HG02870 (cell line): ENCODE measurements at regions not wholly inside any gene's neighbourhood (a gene's known extent, or its start where the extent isn't known, plus 50 kb on each side); places are given as distances from the start of the nearest gene placed in this dataset.

ENCODE experiments used
- ATAC-seq: cut with Tn5 transposase; IDR thresholded peaks from one replicate; pipeline ENCODE4 v1.9.1; 2021; ENCODE audit warnings: mild to moderate bottlenecking, moderate library complexity; ENCODE audit not compliant: unreplicated experiment

DNA sequence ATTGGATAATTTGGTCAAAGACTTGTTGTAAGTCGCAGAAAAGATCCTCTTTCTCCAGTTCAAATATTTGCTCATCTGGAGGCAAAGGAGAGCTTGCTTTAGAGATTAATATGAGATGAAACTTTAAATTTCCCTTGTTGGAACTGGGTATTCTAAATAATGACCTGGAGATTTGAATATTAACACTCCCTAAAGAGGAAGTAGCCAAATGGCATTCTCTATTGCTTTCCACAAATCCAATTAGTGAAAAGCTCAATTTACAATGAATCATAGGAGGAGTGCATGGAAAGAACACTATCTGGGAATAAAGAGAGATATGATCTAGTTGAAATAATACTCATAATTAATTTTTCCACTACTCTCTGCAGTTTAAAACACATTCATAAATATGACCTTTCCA, 641.6 kb upstream of the TENM4 start:
- no peak for ATAC-seq

DNA sequence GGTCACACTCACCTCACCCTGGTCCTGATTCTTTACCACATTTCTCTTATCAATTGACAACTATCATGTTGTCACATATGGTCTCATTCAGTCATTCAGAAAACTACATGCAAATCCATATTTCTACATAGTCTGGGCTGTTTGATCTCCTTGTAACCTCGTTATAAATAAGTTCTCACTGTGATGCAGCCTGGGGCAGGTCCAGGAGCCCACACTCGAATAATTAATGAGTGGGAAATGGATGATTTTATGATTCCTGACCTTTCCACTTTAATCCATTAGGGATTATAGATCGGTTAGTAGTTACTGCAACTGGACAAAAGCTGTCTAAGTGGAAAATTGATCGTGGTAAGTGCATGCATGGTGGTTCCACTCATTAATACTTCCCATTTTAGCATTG, 636.3 kb upstream of the TENM4 start:
- ATAC-seq, result no peak

DNA sequence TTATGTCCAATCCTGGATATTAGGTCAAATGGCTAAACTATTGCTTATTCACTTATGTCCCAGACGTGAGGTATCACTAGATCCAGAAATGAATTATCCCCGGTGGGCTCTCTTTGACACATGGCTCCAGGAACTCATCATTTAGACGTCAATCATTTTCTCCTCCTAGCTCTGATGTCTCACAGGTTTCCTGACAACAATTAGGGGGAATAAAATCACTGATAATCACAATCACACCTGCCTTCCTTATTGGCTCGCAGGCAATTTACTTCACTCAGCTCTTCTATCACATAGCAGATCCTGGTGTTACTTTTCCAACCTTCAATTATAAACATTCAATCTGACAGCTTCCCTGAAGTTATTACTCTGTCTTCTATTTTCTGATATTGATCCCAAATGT, 634.0 kb upstream of the TENM4 start:
- no peak for ATAC-seq

DNA sequence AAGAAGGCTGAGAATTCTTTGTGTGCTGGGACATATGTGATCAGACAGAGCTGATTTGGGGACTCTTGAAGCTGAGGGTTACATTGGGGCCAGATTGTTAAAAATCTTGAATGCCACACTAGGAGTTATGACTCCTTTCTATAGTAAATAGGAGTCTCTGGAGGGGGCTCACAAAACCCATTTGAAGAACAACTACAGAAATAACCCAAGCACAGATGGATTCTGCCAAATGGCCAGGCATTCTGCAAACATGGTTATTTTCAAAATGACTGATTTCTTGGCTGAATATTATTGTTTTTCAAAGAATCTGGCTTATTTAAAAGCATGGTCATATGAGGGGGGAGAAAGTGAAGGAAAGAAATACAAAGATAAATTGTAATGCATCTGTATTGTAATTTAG, 625.5 kb upstream of the TENM4 start:
- no peak for ATAC-seq

DNA sequence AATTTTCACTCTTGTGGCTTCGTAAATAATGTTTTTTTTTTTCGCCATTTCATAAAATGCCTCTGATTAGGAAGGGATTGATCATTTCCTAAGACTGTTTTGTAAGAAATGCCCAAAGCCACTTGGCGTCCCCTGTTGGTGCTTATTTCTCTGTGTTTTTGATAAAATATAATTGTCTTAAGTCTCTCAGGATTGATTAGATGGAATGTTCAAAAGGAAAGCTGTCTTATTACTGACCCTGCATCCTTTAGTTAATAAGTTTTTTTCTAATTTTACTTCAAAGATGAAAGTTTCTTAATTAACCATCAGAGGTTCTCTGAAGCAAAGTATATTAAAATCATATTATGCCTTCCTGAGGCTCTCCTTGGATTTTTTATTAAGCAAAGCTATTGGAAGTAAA, 624.3 kb upstream of the TENM4 start:
- ATAC-seq, result no peak

DNA sequence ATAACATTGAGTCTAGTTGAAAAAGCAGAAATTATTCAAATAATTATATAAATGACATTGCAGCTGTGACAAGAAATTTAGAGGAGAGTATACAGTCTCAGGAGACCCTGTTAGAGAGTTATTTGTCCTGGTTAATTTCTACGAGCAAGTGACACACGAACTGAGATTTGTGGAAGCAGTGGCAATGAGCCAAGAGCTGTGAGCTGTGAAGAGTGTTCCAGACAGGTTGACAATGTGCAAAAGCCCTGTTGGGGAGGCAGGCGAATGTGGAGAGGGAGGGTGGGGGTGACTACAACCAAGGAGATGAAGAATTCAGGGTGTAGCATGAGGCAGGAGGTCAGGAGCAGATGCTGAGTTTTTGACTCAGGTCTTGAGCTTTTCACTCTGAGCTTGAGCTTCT, 620.2 kb upstream of the TENM4 start:
- no peak for ATAC-seq

DNA sequence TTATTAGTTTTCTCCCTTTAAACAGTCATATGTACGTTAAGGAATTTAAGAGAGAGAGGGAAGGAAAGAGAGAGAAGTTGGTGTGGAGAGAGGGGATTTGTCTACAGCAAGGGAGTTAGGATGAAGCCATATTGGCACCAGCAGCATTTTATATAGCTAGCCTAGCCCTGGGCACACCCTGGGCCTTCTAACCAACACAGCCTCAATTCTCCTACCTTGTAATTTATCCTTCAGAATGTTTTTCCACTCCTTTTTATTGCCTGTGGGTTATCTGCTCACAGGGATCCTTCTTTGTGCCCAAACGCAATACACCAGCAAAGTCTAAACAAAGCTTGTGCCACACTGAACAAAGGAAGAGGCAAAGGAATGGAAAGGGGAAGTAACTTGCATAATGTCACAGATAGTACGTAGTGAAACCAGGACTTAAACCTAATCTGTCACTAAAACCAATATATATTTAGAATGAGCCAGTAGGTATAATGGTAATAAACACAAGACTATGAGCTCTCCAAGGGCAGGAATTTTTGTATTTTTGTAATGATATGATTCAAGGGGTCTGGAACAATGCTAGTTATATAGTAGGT, 613.8 kb upstream of the TENM4 start:
- no peak for ATAC-seq

DNA sequence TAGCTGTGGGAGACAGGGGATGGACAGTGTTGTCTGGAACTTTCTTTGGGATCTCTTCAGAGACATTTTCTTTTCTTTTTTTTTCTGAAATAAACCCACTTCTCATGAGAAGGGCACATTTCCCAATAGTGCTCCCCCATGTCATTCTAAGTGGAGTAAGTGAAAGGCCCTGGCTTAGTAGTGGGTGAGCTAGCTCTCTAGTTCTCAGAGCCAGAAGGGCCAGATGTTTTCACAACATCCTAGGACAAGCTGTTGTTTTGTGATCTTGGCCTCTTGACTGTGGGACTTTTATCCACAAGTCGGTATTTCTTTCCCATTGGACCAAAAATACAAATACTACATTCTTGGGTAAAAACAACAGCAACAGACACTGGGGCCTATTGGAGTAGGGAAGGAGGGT, 607.7 kb upstream of the TENM4 start:
- ATAC-seq, result no peak

DNA sequence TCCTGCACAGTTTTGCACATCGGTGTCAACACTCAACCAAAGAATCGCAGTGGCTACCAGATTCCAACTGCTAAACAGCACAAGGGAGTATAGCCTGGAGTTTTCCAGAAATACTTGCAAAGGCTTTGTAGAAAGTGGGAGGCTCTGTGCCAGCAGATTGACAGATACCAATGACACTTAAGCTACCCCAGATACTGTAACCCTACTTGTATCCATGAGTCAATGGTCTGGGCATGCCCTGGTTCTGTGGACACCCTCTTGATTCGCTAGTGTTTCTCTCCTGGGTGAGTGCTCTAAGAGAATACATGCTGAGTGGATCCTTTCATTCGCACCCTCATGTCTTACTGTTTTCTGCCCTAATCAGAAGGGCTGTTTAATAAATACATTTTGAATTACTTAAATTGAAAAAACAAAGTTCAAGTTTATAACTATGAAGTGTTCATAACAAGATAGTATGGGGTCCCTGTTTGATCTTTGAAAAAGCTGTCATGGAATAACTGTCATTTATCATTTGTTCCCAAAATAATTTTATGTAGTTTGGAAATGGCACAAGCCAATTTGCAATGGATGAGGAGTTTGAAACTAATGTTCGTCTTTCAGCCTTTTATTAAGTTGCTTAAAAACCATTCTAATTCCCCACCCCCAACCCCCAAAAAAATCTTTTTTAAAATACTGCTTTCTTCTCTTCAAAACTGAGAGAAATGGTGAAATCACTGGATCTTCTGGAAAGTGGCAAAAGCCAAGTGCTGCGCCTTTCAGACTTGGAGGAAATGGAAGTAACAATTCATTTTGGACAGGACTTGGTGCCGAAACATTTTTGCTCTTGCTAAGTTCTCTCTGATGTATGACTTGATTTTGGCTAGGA, 600.5 kb upstream of the TENM4 start:
- no peak for ATAC-seq

DNA sequence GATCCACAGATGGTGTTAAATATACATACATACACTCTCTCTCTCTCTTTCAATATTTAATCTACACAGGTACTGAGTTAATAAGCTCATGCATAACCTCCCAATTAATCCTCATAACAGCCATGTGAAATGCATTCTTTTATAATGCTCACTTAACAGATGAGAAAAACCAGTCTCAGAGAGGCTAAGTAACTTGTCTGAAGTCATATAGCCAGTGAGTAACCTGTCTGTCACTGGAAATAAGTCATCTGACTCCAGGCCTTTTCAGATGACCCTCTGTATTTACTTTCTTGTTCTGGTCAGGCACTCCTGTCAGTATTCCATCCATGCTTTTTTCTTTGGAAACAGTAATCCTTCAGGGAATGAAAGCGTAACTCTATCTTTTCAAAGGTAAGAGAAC, 594.0 kb upstream of the TENM4 start:
- no peak for ATAC-seq

DNA sequence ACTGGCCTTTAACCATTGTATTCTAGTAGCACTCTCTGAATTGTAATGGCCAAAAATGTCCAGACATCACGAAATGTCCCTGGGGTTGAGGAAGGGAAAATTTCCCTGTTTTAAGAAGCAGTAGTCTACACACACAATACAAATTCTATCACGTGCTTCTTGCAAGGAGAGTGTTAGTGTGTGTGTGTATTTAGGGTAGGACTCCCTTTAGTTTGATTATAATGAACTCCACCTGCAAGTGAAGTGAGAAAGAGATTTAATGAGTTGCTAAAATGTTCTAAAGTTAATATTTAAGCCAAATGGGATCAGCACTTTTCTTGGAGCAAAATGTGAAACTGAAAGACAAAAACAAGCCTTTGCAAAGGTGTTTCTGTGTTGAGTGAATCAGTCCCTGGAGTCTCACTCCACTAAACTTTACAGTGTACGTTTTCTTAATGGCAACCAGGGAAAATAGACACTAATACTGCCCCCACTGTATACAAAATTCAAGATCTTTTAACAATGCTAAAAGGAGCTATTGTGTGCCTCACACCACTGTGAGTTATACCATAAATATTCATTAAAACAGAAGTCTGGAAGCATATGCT, 590.3 kb upstream of the TENM4 start:
- no peak for ATAC-seq

DNA sequence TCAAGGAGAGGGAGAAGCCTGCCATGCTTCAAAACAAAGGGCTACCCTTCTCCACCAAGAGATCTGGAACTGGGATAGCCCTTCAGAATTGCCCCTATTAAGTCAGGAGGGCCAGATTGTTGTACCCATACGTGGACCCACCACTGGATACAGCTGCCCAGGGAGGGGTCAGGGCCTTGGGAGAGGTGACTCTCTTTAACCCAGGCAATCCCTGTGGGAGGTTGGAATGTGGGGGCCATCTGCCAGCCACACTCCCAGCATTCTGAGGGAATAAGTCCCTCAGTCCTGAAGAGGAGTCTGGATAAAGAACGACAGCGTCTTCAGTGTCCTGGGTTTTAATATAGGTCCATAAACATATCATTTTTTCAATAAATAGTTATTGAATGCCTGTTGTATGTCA, 588.2 kb upstream of the TENM4 start:
- ATAC-seq, result no peak

DNA sequence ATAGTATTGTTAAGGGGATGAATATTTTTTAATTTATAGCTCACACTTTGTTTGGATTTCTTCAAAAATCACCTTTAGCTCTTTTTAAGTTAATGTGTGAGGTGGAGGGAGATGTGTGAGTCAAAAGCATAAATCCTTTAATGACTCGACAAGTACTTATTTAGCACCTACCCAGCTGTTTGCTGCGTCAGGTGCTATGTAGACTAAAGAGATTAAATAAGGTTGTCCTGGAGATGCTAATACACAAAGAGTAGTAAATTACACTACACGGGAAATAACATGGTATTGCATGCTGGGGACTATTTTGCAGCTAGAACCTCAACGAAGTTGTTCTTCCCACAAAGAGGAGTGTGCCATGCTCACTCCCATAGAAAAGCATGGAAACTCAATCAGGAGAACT, 583.3 kb upstream of the TENM4 start:
- peak; percentile 72 for ATAC-seq

DNA sequence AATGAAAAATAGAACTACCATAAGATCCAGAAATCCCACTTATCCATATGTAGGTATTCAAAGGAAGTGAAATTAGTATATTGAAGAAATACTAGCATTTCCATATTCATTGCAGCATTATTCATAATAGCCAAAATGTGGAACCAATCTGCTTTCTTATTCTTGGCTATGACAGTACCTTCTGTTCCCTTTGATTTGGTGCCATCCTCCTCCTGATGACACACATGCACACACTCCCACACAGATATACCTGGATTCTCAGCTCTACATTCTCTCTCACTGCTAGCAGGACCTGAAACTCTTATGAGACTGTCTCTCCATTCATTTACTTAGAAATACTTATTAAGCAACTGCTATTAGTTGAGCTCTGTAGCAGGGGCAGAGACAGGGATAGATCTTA, 582.6 kb upstream of the TENM4 start:
- ATAC-seq, result no peak

DNA sequence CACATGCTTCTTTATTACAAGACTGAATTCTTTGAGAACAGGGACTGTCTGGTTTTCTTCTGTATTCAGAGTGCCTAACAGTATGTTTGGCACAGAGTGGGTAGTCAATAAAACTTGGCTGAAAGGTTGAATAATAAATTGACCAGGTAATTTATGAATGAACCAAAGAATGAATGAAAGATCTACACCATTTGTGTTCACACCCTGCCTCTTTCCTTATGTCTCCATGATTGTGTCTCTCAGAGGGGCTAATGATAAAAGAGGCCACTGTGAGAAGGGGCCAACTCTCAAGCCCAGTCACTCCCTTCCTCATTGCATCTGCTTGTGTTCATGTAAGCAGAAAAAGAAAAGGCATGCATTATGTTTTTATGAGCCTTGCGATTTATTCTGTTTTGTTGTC, 569.7 kb upstream of the TENM4 start:
- no peak for ATAC-seq

DNA sequence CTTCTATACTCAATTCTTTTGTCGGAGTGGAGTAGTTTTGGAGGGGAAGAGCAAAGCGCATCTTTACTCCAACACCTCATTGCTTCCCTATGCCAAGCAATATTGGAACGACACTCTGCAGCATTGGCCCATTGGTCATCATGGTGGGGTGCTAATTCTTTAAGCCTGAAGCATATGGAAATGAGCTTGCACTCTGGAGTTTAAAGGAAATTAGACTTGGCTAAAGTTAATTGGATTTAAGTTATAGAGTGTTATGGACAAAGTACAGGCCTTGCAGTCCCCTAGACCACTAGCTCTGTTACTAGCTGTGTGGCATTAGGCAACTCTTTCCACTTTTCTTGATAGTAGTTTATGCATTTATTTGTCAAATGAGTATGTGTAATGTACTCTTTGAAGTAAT, 568.3 kb upstream of the TENM4 start:
- no peak for ATAC-seq

DNA sequence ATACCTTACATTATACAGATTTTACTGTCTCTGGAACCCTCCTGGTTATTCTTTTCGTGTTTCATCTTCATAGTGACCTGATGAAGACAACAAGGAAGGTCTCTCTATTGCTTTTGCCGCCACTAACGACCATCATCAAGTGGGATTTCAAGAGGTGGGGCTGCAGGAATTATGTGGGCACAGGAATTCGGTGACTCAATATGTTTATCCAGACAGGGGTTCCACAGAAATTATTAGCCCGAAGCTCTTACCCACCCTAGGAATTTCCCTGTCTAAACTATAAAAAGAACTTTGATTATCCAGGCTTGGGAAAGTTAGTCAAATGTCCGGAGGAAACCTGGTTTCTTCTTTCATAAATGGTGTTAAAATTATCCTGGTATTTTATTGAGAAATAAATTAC, 566.8 kb upstream of the TENM4 start:
- ATAC-seq, result no peak

DNA sequence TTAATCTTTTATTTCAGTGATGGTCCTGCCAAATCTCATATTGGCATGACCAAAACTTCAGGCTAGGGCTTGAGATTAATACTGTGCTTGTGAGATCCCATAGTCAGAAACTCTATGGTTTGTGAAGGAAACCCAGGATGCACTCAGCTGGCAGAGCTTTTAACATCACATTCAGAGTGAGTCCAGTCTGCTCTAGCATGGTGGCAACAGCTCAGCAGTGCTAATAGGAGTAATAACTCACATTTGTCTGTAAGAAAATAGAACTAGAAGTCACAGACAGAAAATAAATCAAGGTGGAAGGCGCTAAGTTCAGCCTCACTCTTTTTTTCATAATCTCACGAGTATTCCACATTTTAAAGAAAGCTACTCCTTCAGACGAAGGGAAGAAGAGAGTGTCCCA, 549.3 kb upstream of the TENM4 start:
- ATAC-seq, result no peak

DNA sequence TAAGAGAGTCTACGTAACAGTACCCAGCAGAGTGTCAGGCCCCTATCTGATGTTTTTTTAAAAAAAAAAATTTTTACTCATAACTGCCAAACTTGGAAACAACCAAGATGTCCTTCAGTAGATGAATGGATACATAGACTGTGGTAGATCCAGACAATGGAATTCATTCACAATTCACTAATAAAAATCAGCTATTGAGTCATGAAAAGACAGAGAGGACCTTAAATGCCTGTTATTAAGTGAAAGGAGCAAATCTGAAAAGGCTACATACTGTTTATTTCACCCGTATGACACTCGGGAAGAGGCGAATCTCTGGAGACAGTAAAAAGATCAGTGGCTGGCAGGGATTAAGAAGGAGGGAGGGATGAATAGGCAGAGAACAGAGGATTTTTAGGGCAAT, 541.4 kb upstream of the TENM4 start:
- ATAC-seq, result no peak

DNA sequence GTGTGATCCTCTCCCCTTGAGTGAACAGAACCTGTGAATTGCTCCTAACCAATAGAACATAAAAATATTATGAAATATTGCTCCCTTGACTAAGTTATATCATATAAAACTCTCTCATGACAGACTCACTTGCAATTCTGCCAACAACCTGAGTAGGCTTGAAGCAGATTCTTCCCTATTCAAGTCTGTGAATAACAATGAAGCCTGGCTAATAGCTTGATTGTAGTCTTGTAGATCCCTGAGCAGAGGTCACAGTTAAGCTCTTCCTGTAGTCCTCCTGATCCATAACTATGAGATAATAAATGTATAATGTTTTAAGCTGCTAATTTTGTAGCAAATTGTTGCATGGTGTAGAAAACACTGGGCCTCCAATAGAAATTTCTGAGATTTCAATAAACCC, 540.1 kb upstream of the TENM4 start:
- ATAC-seq, result no peak

DNA sequence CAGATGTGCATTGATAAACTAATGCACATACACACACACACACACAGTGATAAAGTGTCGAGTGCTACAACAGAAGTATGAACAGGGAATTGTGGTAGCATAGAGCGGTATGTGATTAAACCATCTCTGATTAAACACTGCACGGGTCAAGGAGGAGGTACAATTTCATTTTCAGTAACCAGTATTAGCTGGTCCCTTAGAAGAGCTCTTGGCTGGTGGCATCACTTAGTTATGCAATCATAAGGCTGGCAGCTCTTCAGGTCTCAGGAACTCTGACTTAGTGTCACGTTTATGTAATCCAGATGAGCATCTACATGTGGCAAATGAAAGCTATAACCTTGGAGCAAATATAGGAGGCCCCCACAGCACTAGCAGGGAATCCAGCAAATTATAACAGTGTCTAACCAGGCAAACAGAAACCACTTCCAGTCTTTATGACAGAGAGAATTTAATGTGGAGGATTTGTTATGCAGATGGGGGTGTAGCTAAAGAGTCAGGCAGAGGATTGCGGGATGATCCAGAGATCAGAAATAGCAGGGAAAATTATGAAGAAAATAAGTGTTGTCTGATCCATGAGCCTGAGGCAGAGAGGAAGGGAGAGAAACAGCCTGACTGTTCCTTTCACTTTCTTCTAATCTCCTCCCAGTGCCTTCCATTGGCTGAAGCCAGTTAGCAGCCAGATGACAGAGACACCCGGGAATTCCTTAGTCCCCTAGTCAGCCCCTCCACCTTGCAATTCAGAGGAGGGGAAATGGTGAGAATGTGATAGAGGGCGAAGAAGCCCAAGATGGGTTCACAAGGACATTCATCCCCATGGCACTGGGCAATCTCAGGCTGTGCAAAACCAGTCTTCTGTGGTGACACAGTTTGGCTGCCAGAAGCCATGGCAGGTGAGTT, 533.1 kb upstream of the TENM4 start:
- ATAC-seq, result no peak
